ENCODE measurements at regions not wholly inside any gene's neighbourhood (a gene's known extent, or its start where the extent isn't known, plus 50 kb on each side); places are given as distances from the start of the nearest gene placed in this dataset.

GRCh38 chr5:87781976-87782375 lies 369.2 kb upstream of the CCNH start:
- no peak for TF ChIP-seq CTCF (IDR thresholded peaks at IDR 0.05; ENCODE audit: low read depth, low read length)
- no peak for TF ChIP-seq POLR2A (IDR thresholded peaks at IDR 0.05; ENCODE audit: extremely low read depth, insufficient read length)
- no peak for TF ChIP-seq MAX (IDR thresholded peaks at IDR 0.05; ENCODE audit: low read depth, low read length)
- no peak for TF ChIP-seq MYC (IDR thresholded peaks at IDR 0.05; ENCODE audit: low read depth, low read length)
